HEK293T (cell line): ENCODE measurements at regions not wholly inside any gene's neighbourhood (a gene's known extent, or its start where the extent isn't known, plus 50 kb on each side); places are given as distances from the start of the nearest gene placed in this dataset.

Experiments
- BHLHE40 ChIP-seq: fragments of 450-650 bp; IDR thresholded peaks from 2 replicates; pipeline ENCODE4 v1.6.1; 2016; ENCODE audit warnings: mild to moderate bottlenecking, moderate library complexity, borderline replicate concordance
- FOXK2 ChIP-seq: fragments of 450-650 bp; IDR thresholded peaks from 2 replicates; pipeline ENCODE4 v1.6.1; 2016; ENCODE audit warnings: mild to moderate bottlenecking
- FOXM1 ChIP-seq: fragments of 450-650 bp; IDR thresholded peaks from 2 replicates; pipeline ENCODE4 v1.6.1; 2017; ENCODE audit warnings: mild to moderate bottlenecking, borderline replicate concordance
- HDGF ChIP-seq: fragments of 450-650 bp; IDR thresholded peaks from 2 replicates; pipeline ENCODE4 v1.6.1; 2017; ENCODE audit warnings: antibody characterized with exemption, borderline replicate concordance
- LEF1 ChIP-seq: fragments of 450-650 bp; IDR thresholded peaks from 2 replicates; pipeline ENCODE4 v1.6.1; 2017; ENCODE audit warnings: mild to moderate bottlenecking, borderline replicate concordance
- SP1 ChIP-seq: fragments of 450-650 bp; IDR thresholded peaks from 2 replicates; pipeline ENCODE4 v1.6.1; 2017
- SUZ12 ChIP-seq: fragments of 450-650 bp; IDR thresholded peaks from 2 replicates; pipeline ENCODE4 v1.6.1; 2016; ENCODE audit warnings: mild to moderate bottlenecking
- TARDBP ChIP-seq: fragments of 450-650 bp; IDR thresholded peaks from 2 replicates; pipeline ENCODE4 v1.6.1; 2016
- TF ChIP-seq, protein P1 (sequence below): fragments of 450-650 bp; IDR thresholded peaks from 2 replicates; pipeline ENCODE4 v1.6.1; 2016

DNA sequence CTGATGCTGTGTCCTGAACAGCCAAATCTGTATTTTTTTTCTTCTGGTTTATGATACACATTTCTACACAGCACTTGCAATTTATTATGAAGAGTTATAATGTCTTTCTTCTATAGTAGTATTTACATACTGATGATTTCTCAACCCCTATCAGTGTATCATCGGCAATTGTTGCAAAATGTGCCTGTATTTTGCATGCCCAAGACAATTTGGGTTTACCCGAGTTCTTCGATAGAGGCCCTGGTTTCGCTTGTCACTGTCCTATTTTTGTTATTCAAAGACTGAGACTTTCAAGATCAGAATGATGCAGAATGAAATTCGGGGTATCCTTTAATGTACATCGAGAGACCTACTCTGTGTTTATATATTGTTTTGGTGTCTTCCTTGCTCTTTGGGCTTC lies 184.5 kb upstream of the PRSS58 start:
- TF ChIP-seq LEF1 (no peak), SUZ12 (no peak), HDGF (no peak), BHLHE40 (no peak), TARDBP (no peak), FOXK2 (no peak), SP1 (no peak), FOXM1 (no peak)
- TF ChIP-seq, protein P1, sequence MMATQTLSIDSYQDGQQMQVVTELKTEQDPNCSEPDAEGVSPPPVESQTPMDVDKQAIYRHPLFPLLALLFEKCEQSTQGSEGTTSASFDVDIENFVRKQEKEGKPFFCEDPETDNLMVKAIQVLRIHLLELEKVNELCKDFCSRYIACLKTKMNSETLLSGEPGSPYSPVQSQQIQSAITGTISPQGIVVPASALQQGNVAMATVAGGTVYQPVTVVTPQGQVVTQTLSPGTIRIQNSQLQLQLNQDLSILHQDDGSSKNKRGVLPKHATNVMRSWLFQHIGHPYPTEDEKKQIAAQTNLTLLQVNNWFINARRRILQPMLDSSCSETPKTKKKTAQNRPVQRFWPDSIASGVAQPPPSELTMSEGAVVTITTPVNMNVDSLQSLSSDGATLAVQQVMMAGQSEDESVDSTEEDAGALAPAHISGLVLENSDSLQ: no peak
